HAP-1 (cell line): ENCODE measurements at regions not wholly inside any gene's neighbourhood (a gene's known extent, or its start where the extent isn't known, plus 50 kb on each side); places are given as distances from the start of the nearest gene placed in this dataset.
"Not testable (repeated sequence)": the region's sequence is repeated elsewhere in the genome, so short reads cannot be mapped to it uniquely, and the experiment has no call there.

Source experiments
- DNase-seq, 2 experiments: peaks; one replicate each; pipeline ENCODE4 v3.0.0-alpha.2; 2016 to 2020; ENCODE audit warnings: low spot score in 2 of 2
- H3K27me3 ChIP-seq: fragments of 250-450 bp; sonication (Bioruptor Pico); 2 replicates; pipeline ENCODE4 v1.5.1; 2020; ENCODE audit warnings: low read depth, mild to moderate bottlenecking, moderate library complexity
- H3K36me3 ChIP-seq: fragments of 250-450 bp; sonication (Bioruptor Pico); replicated peaks from 2 replicates; pipeline ENCODE4 v1.5.1; 2020; ENCODE audit warnings: mild to moderate bottlenecking
- H3K4me1 ChIP-seq: fragments of 250-450 bp; sonication (Bioruptor Pico); 2 replicates; pipeline ENCODE4 v1.5.1; 2020; ENCODE audit warnings: mild to moderate bottlenecking
- H3K4me3 ChIP-seq: fragments of 250-450 bp; sonication (Bioruptor Pico); 2 replicates; pipeline ENCODE4 v1.5.1; 2020; ENCODE audit warnings: mild to moderate bottlenecking, moderate library complexity
- H3K9me3 ChIP-seq: fragments of 250-450 bp; sonication (Bioruptor Pico); 2 replicates; pipeline ENCODE4 v1.5.1; 2020; ENCODE audit warnings: mild to moderate bottlenecking, moderate library complexity
- in situ Hi-C: fragments of 300-500 bp; cut with MboI; formaldehyde crosslinking; loops from 3 replicates; pipeline ENCODE4 v1.14.3; 2020; ENCODE audit warnings: low sequenced_read_pairs, inconsistent platforms, mixed read lengths

GRCh38 chr5:32936329-32936728, 225.2 kb downstream of the NPR3 start:
- in situ Hi-C loops = no loop called here
- H3K27me3 ChIP-seq = no peaks in the 10 kb centered on the region

GRCh38 chr5:32942225-32942989, 231.3 kb downstream of the NPR3 start:
- Histone ChIP-seq H3K27me3 (no peaks in the 10 kb centered on the region), H3K9me3 (no peaks in the 10 kb centered on the region), H3K4me1 (no peaks in the 10 kb centered on the region), H3K4me3 (no peak overlapping the region), H3K36me3 (no peaks in the 10 kb centered on the region)
- in situ Hi-C loops = no loop called here
- DNase-seq = peak in 1 of 2 experiments; percentile 54

More at GRCh38 chr5:32936329-32936728, 225.2 kb downstream of the NPR3 start:
- Histone ChIP-seq H3K4me3 (no peak overlapping the region), H3K9me3 (no peaks in the 10 kb centered on the region), H3K4me1 (no peaks in the 10 kb centered on the region), H3K36me3 (no peaks in the 10 kb centered on the region)
- no peak for DNase-seq

GRCh38 chr5:32949286-32949970, 238.3 kb downstream of the NPR3 start:
- no peak for DNase-seq
- H3K4me3 ChIP-seq = no peak overlapping the region
- no peaks in the 10 kb centered on the region; the same call in 1 of the 2 replicates for H3K27me3 ChIP-seq
- H3K36me3 ChIP-seq = no peaks in the 10 kb centered on the region
- in situ Hi-C loops = no loop called here
- no peaks in the 10 kb centered on the region for H3K9me3 ChIP-seq
- H3K4me1 ChIP-seq = peaks cover 3% of the 10 kb centered on the region; the same call in 1 of the 2 replicates

- Histone ChIP-seq H3K36me3 (no peaks in the 10 kb centered on the region), H3K9me3 (no peaks in the 10 kb centered on the region), H3K4me1 (peaks cover 3% of the 10 kb centered on the region; the same call in 1 of the 2 replicates), H3K27me3 (no peaks in the 10 kb centered on the region; the same call in 1 of the 2 replicates), H3K4me3 (no peak overlapping the region)
- in situ Hi-C loops = no loop called here
- DNase-seq = no peak
These were observed 239.9 kb downstream of the NPR3 start for GRCh38 chr5:32951003-32951402.

GRCh38 chr5:32951878-32952277, 240.8 kb downstream of the NPR3 start:
- in situ Hi-C loops = no loop called here
- Histone ChIP-seq H3K36me3 (no peaks in the 10 kb centered on the region), H3K4me1 (peaks cover 3% of the 10 kb centered on the region; the same call in 1 of the 2 replicates), H3K27me3 (no peaks in the 10 kb centered on the region; the same call in 1 of the 2 replicates), H3K4me3 (no peak overlapping the region), H3K9me3 (no peaks in the 10 kb centered on the region)
- DNase-seq = peak in 1 of 2 experiments; percentile 13

GRCh38 chr5:32952421-32952820, 241.3 kb downstream of the NPR3 start:
- in situ Hi-C loops, H3K4me1 ChIP-seq, H3K9me3 ChIP-seq, H3K27me3 ChIP-seq, H3K36me3 ChIP-seq, H3K4me3 ChIP-seq: not testable (repeated sequence)
- peak; percentile 21 to 62 for DNase-seq

- no peaks in the 10 kb centered on the region for H3K36me3 ChIP-seq
- H3K27me3 ChIP-seq = no peaks in the 10 kb centered on the region; the same call in 1 of the 2 replicates
- no peaks in the 10 kb centered on the region for H3K9me3 ChIP-seq
- DNase-seq = no peak
- no peak overlapping the region for H3K4me3 ChIP-seq
- in situ Hi-C loops = no loop called here
- H3K4me1 ChIP-seq = peaks cover 3% of the 10 kb centered on the region; the same call in 1 of the 2 replicates
These were observed 242.6 kb downstream of the NPR3 start for GRCh38 chr5:32953694-32954093.

GRCh38 chr5:32955814-32956213, 244.7 kb downstream of the NPR3 start:
- no peaks in the 10 kb centered on the region for H3K9me3 ChIP-seq
- H3K36me3 ChIP-seq = no peaks in the 10 kb centered on the region
- no peaks in the 10 kb centered on the region for H3K27me3 ChIP-seq
- no peak overlapping the region for H3K4me3 ChIP-seq
- no peak for DNase-seq
- peaks cover 3% of the 10 kb centered on the region; the same call in 1 of the 2 replicates for H3K4me1 ChIP-seq
- in situ Hi-C loops = no loop called here

GRCh38 chr5:32960340-32961058, 249.4 kb downstream of the NPR3 start:
- H3K9me3 ChIP-seq = no peaks in the 10 kb centered on the region
- in situ Hi-C loops = no loop called here
- DNase-seq = no peak
- H3K27me3 ChIP-seq = no peaks in the 10 kb centered on the region
- H3K4me1 ChIP-seq = no peaks in the 10 kb centered on the region
- H3K4me3 ChIP-seq = no peak overlapping the region
- no peaks in the 10 kb centered on the region for H3K36me3 ChIP-seq

GRCh38 chr5:32961059-32961415, 249.9 kb downstream of the NPR3 start:
- in situ Hi-C loops = no loop called here
- Histone ChIP-seq H3K36me3 (no peaks in the 10 kb centered on the region), H3K4me1 (no peaks in the 10 kb centered on the region), H3K27me3 (no peaks in the 10 kb centered on the region), H3K4me3 (no peak overlapping the region), H3K9me3 (no peaks in the 10 kb centered on the region)
- no peak for DNase-seq

- Histone ChIP-seq H3K27me3 (no peaks in the 10 kb centered on the region), H3K9me3 (no peaks in the 10 kb centered on the region), H3K36me3 (no peaks in the 10 kb centered on the region), H3K4me3 (no peak overlapping the region), H3K4me1 (no peaks in the 10 kb centered on the region)
- in situ Hi-C loops = no loop called here
- DNase-seq = no peak
These were observed 253.1 kb downstream of the NPR3 start for GRCh38 chr5:32964261-32964660.

GRCh38 chr5:32973646-32974045, 262.5 kb downstream of the NPR3 start:
- H3K9me3 ChIP-seq = no peaks in the 10 kb centered on the region
- no peaks in the 10 kb centered on the region for H3K27me3 ChIP-seq
- H3K4me3 ChIP-seq = no peak overlapping the region
- H3K4me1 ChIP-seq = no peaks in the 10 kb centered on the region
- H3K36me3 ChIP-seq = no peaks in the 10 kb centered on the region
- no peak for DNase-seq
- in situ Hi-C loops = no loop called here

GRCh38 chr5:32975656-32976375, 264.7 kb downstream of the NPR3 start:
- Histone ChIP-seq H3K4me3 (no peak overlapping the region), H3K9me3 (no peaks in the 10 kb centered on the region), H3K4me1 (no peaks in the 10 kb centered on the region), H3K27me3 (no peaks in the 10 kb centered on the region), H3K36me3 (no peaks in the 10 kb centered on the region)
- DNase-seq = no peak
- in situ Hi-C loops = no loop called here
